A549 (cell line): ENCODE measurements at regions not wholly inside any gene's neighbourhood (a gene's known extent, or its start where the extent isn't known, plus 50 kb on each side); places are given as distances from the start of the nearest gene placed in this dataset.
"Not testable (repeated sequence)": the region's sequence is repeated elsewhere in the genome, so short reads cannot be mapped to it uniquely, and the experiment has no call there.

Experiments
- ATAC-seq, 2 experiments: fragments of 200-7000 bp in 1 of 2; fragments of >200 bp in 1 of 2; cut with Nextera tagmentation in 1 of 2; cut with Tn5 transposase in 1 of 2; 3 replicates each; pipeline versions ENCODE4 v1.8.0 to v1.9.1; 2018 to 2020; ENCODE audit warnings: mild to moderate bottlenecking in 1 of 2, moderate library complexity in 1 of 2
- CTCF ChIA-PET: fragments of 300-600 bp; sonication (Branson Sonifier 250); formaldehyde crosslinking; extraction: SDS; loops from one replicate; lab custom pipeline; 2021; ENCODE audit warnings: antibody characterized with exemption, inconsistent platforms; lab: Yijun Ruan, JAX
- POLR2A ChIA-PET: fragments of 350-600 bp; formaldehyde crosslinking; extraction: SDS; loops from one replicate; lab custom pipeline; 2021; ENCODE audit warnings: antibody characterized with exemption, inconsistent platforms; lab: Yijun Ruan, JAX
- DNase-seq, 2 experiments: peaks; one replicate each; pipeline versions ENCODE4 v3.0.0 to v3.0.0-alpha.2; 2011 to 2016; ENCODE audit warnings: low read depth in 1 of 2, low spot score in 1 of 2
- FAIRE-seq: peaks from 2 replicates; lab custom pipeline; 2011; peaks lifted over from hg19 to GRCh38; lab: Jason Lieb, UNC
- H3K27ac ChIP-seq, 2 experiments: fragments of >200 bp; sonication (Bioruptor Twin); formaldehyde crosslinking; 3 replicates each; pipeline ENCODE4 v1.5.1; 2016 to 2017
- H3K4me1 ChIP-seq: fragments of >200 bp; sonication (Bioruptor Twin); formaldehyde crosslinking; 3 replicates; pipeline ENCODE4 v1.6.1; 2016
- H3K4me2 ChIP-seq: fragments of >200 bp; sonication (Bioruptor Twin); formaldehyde crosslinking; 3 replicates; pipeline ENCODE4 v1.6.1; 2016
- H3K4me3 ChIP-seq: fragments of >200 bp; sonication (Bioruptor Twin); formaldehyde crosslinking; 3 replicates; pipeline ENCODE4 v1.5.1; 2016
- H3K9me3 ChIP-seq: fragments of >200 bp; sonication (Bioruptor Twin); formaldehyde crosslinking; 3 replicates; pipeline ENCODE4 v1.6.1; 2016
- WGBS: methylation state at CpG from one replicate; pipeline ENCODE4 v1.1.6; 2017; ENCODE audit errors: missing lambda C conversion rate; 5-methylcytosine and 5-hydroxymethylcytosine counted together

DNA sequence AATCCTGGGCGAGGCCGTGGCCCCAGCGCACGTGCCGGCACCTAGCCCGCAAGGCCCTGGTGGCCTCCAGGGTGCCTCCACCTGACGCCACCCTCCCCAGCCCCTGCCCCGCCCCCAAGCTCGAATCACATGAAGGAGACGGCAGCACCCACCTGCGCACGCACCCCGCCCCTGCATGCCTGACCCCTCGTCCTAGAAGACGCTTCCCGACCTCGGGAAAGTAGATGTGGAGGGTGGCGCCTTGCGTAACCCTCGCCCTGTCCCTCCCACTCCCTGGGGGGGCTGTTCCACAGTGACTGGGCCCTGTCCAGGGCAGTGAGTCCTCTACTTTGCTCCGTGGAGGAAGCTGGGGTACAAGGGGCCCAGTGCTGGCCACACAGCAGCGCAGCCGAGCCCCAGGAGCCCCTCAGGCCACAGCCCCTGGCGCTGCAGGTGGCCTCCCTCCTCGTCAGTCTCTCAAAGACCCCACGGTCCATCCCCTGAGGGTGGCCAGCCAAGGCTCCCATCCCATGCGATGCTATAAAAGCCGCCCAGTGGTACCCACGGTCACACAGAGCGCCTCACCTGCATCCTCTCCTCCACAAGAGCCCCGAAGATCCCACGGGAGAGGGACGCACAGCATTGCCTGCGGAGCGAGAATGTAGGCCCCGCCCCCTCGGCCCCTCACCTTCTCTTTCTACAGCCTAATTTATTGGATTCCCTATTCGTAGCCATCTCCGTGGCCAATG lies 3027.3 kb upstream of the TEKT4 start:
- H3K4me2 ChIP-seq, H3K4me1 ChIP-seq, H3K4me3 ChIP-seq, FAIRE-seq, POLR2A ChIA-PET, H3K9me3 ChIP-seq, DNase-seq, H3K27ac ChIP-seq, ATAC-seq, CTCF ChIA-PET: not testable (repeated sequence)
- WGBS = 42% methylated on average over 25 of the region's 39 CpGs

DNA sequence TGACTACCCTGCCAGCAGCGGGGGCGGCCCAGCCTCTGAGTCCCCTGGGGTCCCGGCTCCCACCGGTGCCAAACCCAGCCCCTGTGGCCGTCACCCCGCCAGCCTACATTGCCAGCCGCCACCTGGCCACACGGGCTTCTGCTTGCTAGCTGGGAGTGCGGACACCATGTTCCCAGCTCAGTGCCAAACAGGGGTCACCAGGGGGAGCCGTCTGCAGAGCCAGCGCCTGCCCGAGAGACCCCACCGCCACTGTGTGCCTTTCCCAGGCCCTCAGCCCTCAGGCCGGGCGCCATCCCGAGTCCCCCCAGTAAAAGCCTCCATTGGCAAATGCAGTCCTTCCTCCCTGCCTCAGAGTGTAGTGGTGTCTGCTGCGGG lies 3026.8 kb upstream of the TEKT4 start:
- 65% methylated on average over 8 of the region's 17 CpGs for WGBS
- H3K27ac ChIP-seq, DNase-seq, FAIRE-seq, ATAC-seq, POLR2A ChIA-PET, H3K4me2 ChIP-seq, H3K4me3 ChIP-seq, CTCF ChIA-PET, H3K9me3 ChIP-seq, H3K4me1 ChIP-seq: not testable (repeated sequence)

DNA sequence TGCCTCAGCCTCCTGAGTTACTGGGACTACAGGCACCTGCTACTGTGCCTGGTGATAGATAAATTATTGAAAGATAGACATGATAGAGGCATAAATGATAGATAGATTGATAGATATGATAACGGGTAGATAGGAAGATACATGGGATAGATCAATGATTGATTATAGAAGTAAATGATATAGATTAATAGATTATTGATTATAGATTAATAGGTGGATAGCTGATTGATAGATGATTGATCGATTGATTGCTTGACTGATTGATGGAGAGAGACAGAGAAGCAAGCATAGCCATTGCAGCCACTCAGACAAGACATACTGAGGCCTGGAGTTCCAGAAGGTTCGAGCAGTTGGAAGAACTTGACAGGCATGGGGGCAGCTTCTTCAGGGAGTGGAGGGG lies 3024.8 kb upstream of the TEKT4 start:
- ATAC-seq, FAIRE-seq, POLR2A ChIA-PET, H3K27ac ChIP-seq, CTCF ChIA-PET, DNase-seq, H3K4me1 ChIP-seq, H3K9me3 ChIP-seq, H3K4me3 ChIP-seq, H3K4me2 ChIP-seq: not testable (repeated sequence)
- WGBS = 15% methylated on average over 3 of the region's 3 CpGs

DNA sequence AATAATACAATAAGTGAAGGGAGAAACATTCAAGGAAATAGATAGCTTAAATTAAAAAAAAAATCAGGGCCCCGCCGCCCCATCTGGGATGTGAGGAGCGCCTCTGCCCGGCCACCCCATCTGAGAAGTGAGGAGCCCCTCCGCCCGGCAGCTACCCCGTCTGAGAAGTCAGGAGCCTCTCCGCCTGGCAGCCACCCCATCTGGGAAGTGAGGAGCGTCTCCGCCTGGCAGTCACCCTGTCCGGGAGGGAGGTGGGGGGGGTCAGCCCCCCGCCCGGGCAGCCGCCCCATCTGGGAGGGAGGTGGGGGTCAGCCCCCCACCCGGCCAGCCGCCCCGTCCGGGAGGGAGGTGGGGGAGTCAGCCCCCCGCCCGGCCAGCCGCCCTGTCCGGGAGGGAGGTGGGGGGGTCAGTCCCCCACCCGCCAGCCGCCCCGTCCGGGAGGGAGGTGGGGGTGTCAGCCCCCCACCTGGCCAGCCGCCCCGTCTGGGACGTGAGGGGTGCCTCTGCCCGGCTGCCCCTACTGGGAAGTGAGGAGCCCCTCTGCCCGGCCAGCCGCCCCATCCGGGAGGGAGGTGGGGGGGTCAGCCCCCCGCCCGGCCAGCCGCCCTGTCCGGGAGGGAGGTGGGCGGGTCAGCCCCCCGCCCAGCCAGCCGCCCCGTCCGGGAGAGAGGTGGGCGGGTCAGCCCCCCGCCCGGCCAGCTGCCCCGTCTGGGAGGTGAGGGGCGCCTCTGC lies 3019.4 kb upstream of the TEKT4 start:
- H3K4me1 ChIP-seq, DNase-seq, POLR2A ChIA-PET, H3K4me2 ChIP-seq, ATAC-seq, H3K27ac ChIP-seq, CTCF ChIA-PET, FAIRE-seq, H3K9me3 ChIP-seq, H3K4me3 ChIP-seq: not testable (repeated sequence)
- 73% methylated on average over 10 of the region's 47 CpGs for WGBS

DNA sequence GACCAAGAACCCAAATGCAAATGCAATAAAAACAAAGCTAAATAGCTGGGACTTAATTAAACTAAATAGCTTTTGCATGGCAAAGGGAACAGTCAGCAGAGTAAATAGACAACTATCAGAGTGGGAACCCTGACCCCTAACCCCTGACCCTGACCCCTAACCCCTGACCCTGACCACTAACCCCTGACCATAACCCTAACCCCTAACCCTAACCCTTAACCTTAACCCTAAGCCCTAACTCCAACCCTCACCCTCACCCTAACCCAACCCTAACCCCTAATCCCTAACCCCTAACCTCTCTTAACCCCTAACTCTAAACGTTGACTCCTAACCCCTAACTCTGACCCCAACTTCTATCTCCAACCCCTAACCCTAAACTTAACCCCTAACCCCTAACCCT lies 3014.3 kb upstream of the TEKT4 start:
- H3K4me2 ChIP-seq, POLR2A ChIA-PET, H3K4me1 ChIP-seq, H3K4me3 ChIP-seq, DNase-seq, ATAC-seq, H3K9me3 ChIP-seq, FAIRE-seq, H3K27ac ChIP-seq, CTCF ChIA-PET: not testable (repeated sequence)
- WGBS = 3% methylated on average over 1 of the region's 1 CpG

DNA sequence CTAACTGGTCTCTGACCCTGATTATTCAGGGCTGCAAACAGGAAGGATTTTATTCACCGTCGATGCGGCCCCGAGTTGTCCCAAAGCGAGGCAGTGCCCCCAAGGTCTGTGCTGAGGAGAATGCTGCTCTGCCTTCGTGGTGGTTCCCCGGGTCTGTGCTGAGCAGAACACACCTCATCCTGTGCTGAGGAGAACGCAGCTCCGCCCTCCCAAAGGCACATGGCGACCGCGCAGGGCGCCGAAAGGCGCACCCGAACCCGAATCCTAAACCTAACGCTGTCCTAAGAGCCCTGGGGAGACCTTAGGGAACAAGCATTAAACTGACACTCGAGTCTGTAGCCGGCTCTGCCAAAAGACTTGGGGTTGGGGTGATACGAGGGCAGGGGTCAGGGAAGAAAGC lies 3013.5 kb upstream of the TEKT4 start:
- WGBS = 51% methylated on average over 21 of the region's 21 CpGs
- ATAC-seq, DNase-seq, H3K4me3 ChIP-seq, POLR2A ChIA-PET, H3K4me2 ChIP-seq, H3K4me1 ChIP-seq, CTCF ChIA-PET, H3K9me3 ChIP-seq, H3K27ac ChIP-seq, FAIRE-seq: not testable (repeated sequence)

DNA sequence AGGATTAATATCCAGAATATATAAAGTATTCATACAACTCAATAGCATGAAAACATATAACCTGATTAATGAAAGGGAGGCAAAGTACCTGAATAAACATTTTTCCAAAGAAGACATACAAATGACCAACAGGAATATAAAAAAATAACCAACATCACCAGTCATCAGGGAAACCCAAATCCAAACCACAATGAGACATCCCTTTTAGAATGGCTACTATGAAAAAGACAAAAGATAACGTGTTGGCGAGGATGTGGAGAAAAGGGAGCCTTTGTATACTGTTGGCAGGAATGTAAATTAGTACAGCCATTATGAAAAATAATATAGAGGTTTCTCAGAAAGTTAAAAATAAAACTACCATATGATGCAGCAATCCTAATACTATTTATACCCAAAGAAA lies 2999.5 kb upstream of the TEKT4 start:
- H3K4me1 ChIP-seq, H3K4me3 ChIP-seq, H3K27ac ChIP-seq, H3K9me3 ChIP-seq, ATAC-seq, H3K4me2 ChIP-seq, DNase-seq, CTCF ChIA-PET, POLR2A ChIA-PET, FAIRE-seq: not testable (repeated sequence)
- WGBS = 0% methylated on average over 2 of the region's 2 CpGs

DNA sequence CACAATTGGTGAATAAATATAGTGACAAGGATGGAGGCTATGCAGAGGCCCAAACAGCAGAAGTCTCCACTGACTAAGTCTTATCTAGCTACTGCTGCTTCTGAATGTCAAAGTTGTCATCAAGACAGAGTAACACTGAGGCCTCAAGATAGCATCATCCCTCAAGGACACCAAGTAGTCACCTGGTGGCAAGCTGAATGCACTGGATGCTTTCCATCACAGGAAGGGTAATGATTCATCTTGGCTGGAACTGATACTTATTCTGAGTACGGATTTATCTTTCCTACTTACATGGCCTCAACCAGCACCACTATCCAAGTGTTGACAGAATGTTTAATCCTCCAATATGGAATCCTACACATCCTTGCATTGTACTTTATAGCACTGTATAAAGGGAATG lies 2997.8 kb upstream of the TEKT4 start:
- H3K4me3 ChIP-seq, ATAC-seq, H3K27ac ChIP-seq, DNase-seq, H3K4me2 ChIP-seq, H3K9me3 ChIP-seq, FAIRE-seq, POLR2A ChIA-PET, CTCF ChIA-PET, H3K4me1 ChIP-seq: not testable (repeated sequence)
- 0% methylated on average over 1 of the region's 1 CpG for WGBS

DNA sequence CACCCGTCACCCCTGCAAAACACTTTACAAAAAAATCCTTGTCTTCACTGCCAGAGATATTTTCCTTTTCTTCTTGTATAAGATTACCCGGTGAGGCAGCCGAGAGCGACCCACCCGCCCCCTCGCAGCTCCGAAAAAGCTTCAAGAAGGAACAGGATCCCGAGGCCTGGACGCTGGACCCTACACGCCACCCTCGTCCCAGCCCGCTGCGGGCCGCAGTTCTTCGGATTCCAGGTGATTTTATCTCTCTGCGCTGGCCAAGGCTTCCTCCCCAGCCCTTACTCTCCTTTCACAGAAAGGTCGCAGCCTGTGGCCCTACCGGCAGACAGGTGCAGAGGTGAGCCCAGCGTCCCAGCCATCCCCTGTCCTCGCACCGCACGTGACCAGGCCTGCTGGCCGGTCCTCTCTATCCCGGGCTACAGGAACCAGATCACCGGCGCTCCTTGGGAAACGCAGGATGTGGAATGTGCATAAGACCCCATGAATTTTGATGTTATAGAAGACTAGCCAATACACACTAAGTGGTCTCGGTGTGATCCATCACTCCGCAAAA lies 2993.5 kb upstream of the TEKT4 start:
- H3K4me2 ChIP-seq, POLR2A ChIA-PET, H3K4me3 ChIP-seq, H3K9me3 ChIP-seq, CTCF ChIA-PET, ATAC-seq, FAIRE-seq, DNase-seq, H3K4me1 ChIP-seq, H3K27ac ChIP-seq: not testable (repeated sequence)
- WGBS = 60% methylated on average over 29 of the region's 29 CpGs
